A549 (cell line): ENCODE measurements at regions not wholly inside any gene's neighbourhood (a gene's known extent, or its start where the extent isn't known, plus 50 kb on each side); places are given as distances from the start of the nearest gene placed in this dataset.

Source experiments
- ATAC-seq, 2 experiments: fragments of 200-7000 bp in 1 of 2; fragments of >200 bp in 1 of 2; cut with Nextera tagmentation in 1 of 2; cut with Tn5 transposase in 1 of 2; 3 replicates each; pipeline versions ENCODE4 v1.8.0 to v1.9.1; 2018 to 2020; ENCODE audit warnings: mild to moderate bottlenecking in 1 of 2, moderate library complexity in 1 of 2
- CTCF ChIA-PET: fragments of 300-600 bp; sonication (Branson Sonifier 250); formaldehyde crosslinking; extraction: SDS; loops from one replicate; lab custom pipeline; 2021; ENCODE audit warnings: antibody characterized with exemption, inconsistent platforms; lab: Yijun Ruan, JAX
- POLR2A ChIA-PET: fragments of 350-600 bp; formaldehyde crosslinking; extraction: SDS; loops from one replicate; lab custom pipeline; 2021; ENCODE audit warnings: antibody characterized with exemption, inconsistent platforms; lab: Yijun Ruan, JAX
- DNase-seq, 2 experiments: peaks; one replicate each; pipeline versions ENCODE4 v3.0.0 to v3.0.0-alpha.2; 2011 to 2016; ENCODE audit warnings: low read depth in 1 of 2, low spot score in 1 of 2
- FAIRE-seq: peaks from 2 replicates; lab custom pipeline; 2011; peaks lifted over from hg19 to GRCh38; lab: Jason Lieb, UNC
- H3K27ac ChIP-seq, 2 experiments: fragments of >200 bp; sonication (Bioruptor Twin); formaldehyde crosslinking; 3 replicates each; pipeline ENCODE4 v1.5.1; 2016 to 2017
- H3K4me1 ChIP-seq: fragments of >200 bp; sonication (Bioruptor Twin); formaldehyde crosslinking; 3 replicates; pipeline ENCODE4 v1.6.1; 2016
- H3K4me2 ChIP-seq: fragments of >200 bp; sonication (Bioruptor Twin); formaldehyde crosslinking; 3 replicates; pipeline ENCODE4 v1.6.1; 2016
- H3K4me3 ChIP-seq: fragments of >200 bp; sonication (Bioruptor Twin); formaldehyde crosslinking; 3 replicates; pipeline ENCODE4 v1.5.1; 2016
- H3K9me3 ChIP-seq: fragments of >200 bp; sonication (Bioruptor Twin); formaldehyde crosslinking; 3 replicates; pipeline ENCODE4 v1.6.1; 2016
- CBX2 ChIP-seq: fragments of 200-600 bp; sonication (generic); IDR thresholded peaks from 2 replicates; pipeline ENCODE4 v1.6.1; 2016; ENCODE audit warnings: low read depth, mild to moderate bottlenecking, borderline replicate concordance
- CBX8 ChIP-seq: fragments of 200-600 bp; sonication (generic); IDR thresholded peaks from 2 replicates; pipeline ENCODE4 v1.6.1; 2016
- CTCF ChIP-seq: fragments of >200 bp; sonication (Bioruptor Twin); formaldehyde crosslinking; IDR thresholded peaks from 3 replicates; pipeline ENCODE4 v1.5.1; 2016
- E2F6 ChIP-seq: IDR thresholded peaks from 2 replicates; pipeline ENCODE4 v1.6.1; 2012; ENCODE audit warnings: low read depth, borderline replicate concordance
- EHF ChIP-seq: fragments of 250-450 bp; sonication (Bioruptor Pico); IDR thresholded peaks from 2 replicates; pipeline ENCODE4 v1.5.0; 2020; ENCODE audit warnings: mild to moderate bottlenecking
- EHMT2 ChIP-seq: fragments of 200-600 bp; sonication (generic); IDR thresholded peaks from 2 replicates; pipeline ENCODE4 v1.6.1; 2016; ENCODE audit warnings: antibody characterized with exemption, low read depth, mild to moderate bottlenecking, moderate library complexity
- EP300 ChIP-seq, 2 experiments: fragments of >200 bp; sonication (Bioruptor Twin); formaldehyde crosslinking; IDR thresholded peaks; 2 replicates in 1 of 2; 3 replicates in 1 of 2; pipeline ENCODE4 v1.6.1; 2016 to 2017
- ESRRA ChIP-seq: fragments of 150-350 bp; IDR thresholded peaks from 2 replicates; pipeline ENCODE4 v1.6.1; 2014; ENCODE audit warnings: mild to moderate bottlenecking, low read length, borderline replicate concordance
- FOXS1 ChIP-seq: fragments of 250-450 bp; sonication (Bioruptor Pico); IDR thresholded peaks from 2 replicates; pipeline ENCODE4 v1.5.0; 2020; ENCODE audit warnings: mild to moderate bottlenecking, moderate library complexity
- HOXA7 ChIP-seq: fragments of 250-450 bp; sonication (Bioruptor Pico); IDR thresholded peaks from 2 replicates; pipeline ENCODE4 v1.5.0; 2020; ENCODE audit warnings: mild to moderate bottlenecking, moderate library complexity
- HOXB5 ChIP-seq: fragments of 250-450 bp; sonication (Bioruptor Pico); IDR thresholded peaks from 2 replicates; pipeline ENCODE4 v1.5.0; 2020; ENCODE audit warnings: mild to moderate bottlenecking, moderate library complexity
- JUN ChIP-seq, 2 experiments: fragments of >200 bp; sonication (Bioruptor Twin); formaldehyde crosslinking; IDR thresholded peaks; 2 replicates in 1 of 2; 3 replicates in 1 of 2; pipeline ENCODE4 v1.6.1; 2016 to 2017
- KDM1A ChIP-seq: fragments of 200-600 bp; sonication (generic); IDR thresholded peaks from 2 replicates; pipeline ENCODE4 v1.6.1; 2016; ENCODE audit warnings: low read depth, mild to moderate bottlenecking
- KDM5A ChIP-seq: fragments of 200-600 bp; sonication (generic); IDR thresholded peaks from 2 replicates; pipeline ENCODE4 v1.6.1; 2016; ENCODE audit warnings: antibody characterized with exemption, mild to moderate bottlenecking
- MAFK ChIP-seq: fragments of 450-650 bp; IDR thresholded peaks from 2 replicates; pipeline ENCODE4 v1.6.1; 2014; ENCODE audit not compliant: partially characterized antibody
- MYC ChIP-seq: IDR thresholded peaks from 2 replicates; pipeline ENCODE4 v1.6.1; 2012; ENCODE audit warnings: mild to moderate bottlenecking, inconsistent platforms, low read length, improper control_type of control experiment, borderline replicate concordance
- NFE2L2 ChIP-seq: fragments of 150-350 bp; conservative IDR thresholded peaks from 2 replicates; pipeline ENCODE4 v1.6.1; 2014; ENCODE audit warnings: low read length
- PBX3 ChIP-seq: IDR thresholded peaks from 2 replicates; pipeline ENCODE4 v1.6.1; 2012
- PHF8 ChIP-seq: fragments of 200-600 bp; sonication (generic); IDR thresholded peaks from 2 replicates; pipeline ENCODE4 v1.6.1; 2016; ENCODE audit warnings: low read depth, mild to moderate bottlenecking, antibody characterized with exemption, moderate library complexity, borderline replicate concordance
- POLR2A ChIP-seq: IDR thresholded peaks from 2 replicates; pipeline ENCODE4 v1.6.1; 2012; ENCODE audit warnings: mild to moderate bottlenecking, low read length
- RCOR1 ChIP-seq: fragments of 150-350 bp; IDR thresholded peaks from 2 replicates; pipeline ENCODE4 v1.6.1; 2014; ENCODE audit warnings: antibody characterized with exemption, low read length, low read depth
- REST ChIP-seq: fragments of 200-600 bp; sonication (generic); IDR thresholded peaks from 2 replicates; pipeline ENCODE4 v1.6.1; 2016; ENCODE audit warnings: antibody characterized with exemption, mild to moderate bottlenecking, moderate library complexity
- RFX5 ChIP-seq: fragments of 450-650 bp; IDR thresholded peaks from 2 replicates; pipeline ENCODE4 v1.7.1; 2014; ENCODE audit warnings: antibody characterized with exemption, mild to moderate bottlenecking, moderate library complexity
- RNF2 ChIP-seq: fragments of 200-600 bp; sonication (generic); IDR thresholded peaks from 2 replicates; pipeline ENCODE4 v1.6.1; 2016; ENCODE audit warnings: low read depth, mild to moderate bottlenecking, antibody characterized with exemption, moderate library complexity, borderline replicate concordance
- SREBF2 ChIP-seq: fragments of 450-650 bp; IDR thresholded peaks from 2 replicates; pipeline ENCODE4 v1.6.1; 2014; ENCODE audit warnings: mild to moderate bottlenecking, moderate library complexity
- ZSCAN20 ChIP-seq: fragments of 250-450 bp; sonication (Bioruptor Pico); IDR thresholded peaks from 2 replicates; pipeline ENCODE4 v1.8.0; 2022; ENCODE audit warnings: mild to moderate bottlenecking, moderate library complexity
- WGBS: methylation state at CpG from one replicate; pipeline ENCODE4 v1.1.6; 2017; ENCODE audit errors: missing lambda C conversion rate; 5-methylcytosine and 5-hydroxymethylcytosine counted together

- ChIA-PET CTCF (no interaction called here), POLR2A (no interaction called here)
- H3K4me2 ChIP-seq, result no peak overlapping the region
- H3K9me3 ChIP-seq, result no peaks in the 10 kb centered on the region
- no peak overlapping the region for H3K27ac ChIP-seq
- FAIRE-seq, result no peak
- WGBS, result 0% methylated on average over 1 of the region's 1 CpG
- no peak overlapping the region for H3K4me3 ChIP-seq
- ATAC-seq, result no peak
- DNase-seq, result no peak
- no peaks in the 10 kb centered on the region for H3K4me1 ChIP-seq
- TF ChIP-seq HOXA7, result no peak
Observed at GRCh38 chr11:112523031-112523430, 262.4 kb upstream of the PLET1 start.

- Histone ChIP-seq H3K4me2 (no peak overlapping the region), H3K9me3 (no peaks in the 10 kb centered on the region), H3K27ac (no peak overlapping the region), H3K4me1 (no peaks in the 10 kb centered on the region), H3K4me3 (no peak overlapping the region)
- CTCF ChIA-PET, result no interaction called here
- POLR2A ChIA-PET, result no interaction called here
- TF ChIP-seq CBX2 (no peak), PBX3 (no peak), NFE2L2 (no peak), POLR2A (no peak), SREBF2 (no peak), REST (no peak), PHF8 (no peak), KDM1A (no peak), RFX5 (no peak), RCOR1 (no peak), JUN (IDR thresholded peaks at IDR 0.05) (no peak), MYC (no peak), KDM5A (no peak)
- no peak for ATAC-seq
- FAIRE-seq, result no peak
- WGBS, result 29% methylated on average over 3 of the region's 4 CpGs
- DNase-seq, result no peak
Observed at GRCh38 chr11:112523477-112523876, 262.8 kb upstream of the PLET1 start.

GRCh38 chr11:112523951-112524350 lies 263.3 kb upstream of the PLET1 start:
- 0% methylated on average over 2 of the region's 2 CpGs for WGBS
- no peak for ATAC-seq
- TF ChIP-seq CBX8, result no peak
- no peak for TF ChIP-seq E2F6
- TF ChIP-seq EHMT2, result no peak
- FAIRE-seq, result no peak
- H3K27ac ChIP-seq, result no peak overlapping the region
- no peak for DNase-seq
- ChIA-PET POLR2A (no interaction called here), CTCF (interaction anchor here (0.8 kb wide), 1 partner anchor 36 kb away, joined by 3 read pairs; no protein-coding TSS in a partner anchor)
- H3K4me3 ChIP-seq, result no peak overlapping the region
- H3K4me2 ChIP-seq, result no peak overlapping the region
- no peaks in the 10 kb centered on the region for H3K4me1 ChIP-seq
- no peaks in the 10 kb centered on the region for H3K9me3 ChIP-seq

GRCh38 chr11:112524798-112525197 lies 264.1 kb upstream of the PLET1 start:
- no peaks in the 10 kb centered on the region for H3K4me1 ChIP-seq
- POLR2A ChIA-PET, result no interaction called here
- 0% methylated on average over 1 of the region's 4 CpGs for WGBS
- CTCF ChIA-PET, result interaction anchor here (0.8 kb wide), 1 partner anchor 35 kb away, joined by 3 read pairs; no protein-coding TSS in a partner anchor
- no peak overlapping the region for H3K4me3 ChIP-seq
- DNase-seq (no peak), FAIRE-seq (no peak), ATAC-seq (no peak)
- no peak overlapping the region for H3K27ac ChIP-seq
- no peak overlapping the region for H3K4me2 ChIP-seq
- H3K9me3 ChIP-seq, result no peaks in the 10 kb centered on the region
- TF ChIP-seq E2F6 (no peak), MAFK (no peak), CTCF (no peak), HOXB5 (CRISPR knock-in tag) (no peak), EP300 (IDR thresholded peaks at IDR 0.05) (no peak), EHMT2 (no peak), RNF2 (no peak), ZSCAN20 (no peak), EHF (CRISPR knock-in tag) (no peak), FOXS1 (CRISPR knock-in tag) (no peak), ESRRA (no peak), POLR2A (no peak)
